ENCODE measurements at regions not wholly inside any gene's neighbourhood (a gene's known extent, or its start where the extent isn't known, plus 50 kb on each side); places are given as distances from the start of the nearest gene placed in this dataset.

GRCh38 chr4:82172186-82172585 lies 201.6 kb downstream of the HNRNPD start:
- TF ChIP-seq EP300 (IDR thresholded peaks at IDR 0.05) (no peak), POLR2A (IDR thresholded peaks at IDR 0.05; ENCODE audit: low read depth) (no peak)
- TF ChIP-seq, protein P1, sequence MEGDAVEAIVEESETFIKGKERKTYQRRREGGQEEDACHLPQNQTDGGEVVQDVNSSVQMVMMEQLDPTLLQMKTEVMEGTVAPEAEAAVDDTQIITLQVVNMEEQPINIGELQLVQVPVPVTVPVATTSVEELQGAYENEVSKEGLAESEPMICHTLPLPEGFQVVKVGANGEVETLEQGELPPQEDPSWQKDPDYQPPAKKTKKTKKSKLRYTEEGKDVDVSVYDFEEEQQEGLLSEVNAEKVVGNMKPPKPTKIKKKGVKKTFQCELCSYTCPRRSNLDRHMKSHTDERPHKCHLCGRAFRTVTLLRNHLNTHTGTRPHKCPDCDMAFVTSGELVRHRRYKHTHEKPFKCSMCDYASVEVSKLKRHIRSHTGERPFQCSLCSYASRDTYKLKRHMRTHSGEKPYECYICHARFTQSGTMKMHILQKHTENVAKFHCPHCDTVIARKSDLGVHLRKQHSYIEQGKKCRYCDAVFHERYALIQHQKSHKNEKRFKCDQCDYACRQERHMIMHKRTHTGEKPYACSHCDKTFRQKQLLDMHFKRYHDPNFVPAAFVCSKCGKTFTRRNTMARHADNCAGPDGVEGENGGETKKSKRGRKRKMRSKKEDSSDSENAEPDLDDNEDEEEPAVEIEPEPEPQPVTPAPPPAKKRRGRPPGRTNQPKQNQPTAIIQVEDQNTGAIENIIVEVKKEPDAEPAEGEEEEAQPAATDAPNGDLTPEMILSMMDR (IDR thresholded peaks at IDR 0.05): no peak
